Activated T-cell treated with anti-CD3 and anti-CD28 coated beads, Interleukin-2, amount 50 U/mL, for 72 hours (primary cell): ENCODE measurements at regions not wholly inside any gene's neighbourhood (a gene's known extent, or its start where the extent isn't known, plus 50 kb on each side); places are given as distances from the start of the nearest gene placed in this dataset.
"Not testable (repeated sequence)": the region's sequence is repeated elsewhere in the genome, so short reads cannot be mapped to it uniquely, and the experiment has no call there.

Experiments used
- ATAC-seq, 2 donors: fragments of 150-1000 bp; cut with Tn5 transposase; replicated peaks in 1 of 2; 2 replicates each; pipeline ENCODE4 v1.10.0; 2021; ENCODE audit warnings: moderate library complexity in 2 of 2, mild to moderate bottlenecking in 1 of 2
- DNase-seq, 2 donors: peaks; one replicate each; pipeline ENCODE4 v3.0.0; 2021 to 2022; ENCODE audit warnings: mixed read lengths in 1 of 2
- H3K27ac Mint-ChIP-seq: one replicate; pipeline ENCODE4 v1.8.0; 2022; ENCODE audit warnings: mild to moderate bottlenecking, moderate library complexity, mixed read lengths
- H3K27me3 Mint-ChIP-seq: one replicate; pipeline ENCODE4 v1.8.0; 2022; ENCODE audit warnings: low read depth, mixed read lengths
- H3K36me3 Mint-ChIP-seq, 2 donors: one replicate each; pipeline ENCODE4 v1.8.0; 2022; ENCODE audit warnings: mixed read lengths in 2 of 2, mild to moderate bottlenecking in 1 of 2; ENCODE audit not compliant: insufficient read depth in 2 of 2
- H3K4me1 Mint-ChIP-seq: one replicate; pipeline ENCODE4 v1.8.0; 2022; ENCODE audit warnings: low read depth, mixed read lengths
- H3K4me3 Mint-ChIP-seq, 2 donors: one replicate each; pipeline ENCODE4 v1.8.0; 2022; ENCODE audit warnings: mild to moderate bottlenecking in 2 of 2, mixed read lengths in 2 of 2, moderate library complexity in 2 of 2
- H3K9me3 Mint-ChIP-seq, 2 donors: one replicate each; pipeline ENCODE4 v1.8.0; 2022; ENCODE audit warnings: mixed read lengths in 2 of 2

GRCh38 chr5:52605317-52606313 lies 182.1 kb upstream of the ITGA1 start:
- Mint-ChIP-seq H3K4me1 (no peaks in the 10 kb centered on the region), H3K4me3 (no peak overlapping the region), H3K9me3 (peaks cover 0 to 2% of the 10 kb centered on the region in 2 donors), H3K27ac (no peak overlapping the region), H3K36me3 (no peaks in the 10 kb centered on the region), H3K27me3 (peaks cover 10% of the 10 kb centered on the region)
- no peak for ATAC-seq
- no peak for DNase-seq

GRCh38 chr5:52607227-52607824 lies 180.4 kb upstream of the ITGA1 start:
- no peak overlapping the region for H3K27ac Mint-ChIP-seq

GRCh38 chr5:52620315-52620714 lies 167.4 kb upstream of the ITGA1 start:
- Mint-ChIP-seq H3K36me3 (no peaks in the 10 kb centered on the region), H3K4me3 (no peak overlapping the region), H3K4me1 (no peaks in the 10 kb centered on the region), H3K27ac (no peak overlapping the region), H3K27me3 (peaks cover 9% of the 10 kb centered on the region), H3K9me3 (no peaks in the 10 kb centered on the region)
- no peak for ATAC-seq
- no peak for DNase-seq

More at GRCh38 chr5:52607227-52607824, 180.4 kb upstream of the ITGA1 start:
- ATAC-seq (no peak), DNase-seq (no peak)
- no peaks in the 10 kb centered on the region for H3K4me1 Mint-ChIP-seq
- peaks cover 3 to 5% of the 10 kb centered on the region in 2 donors for H3K9me3 Mint-ChIP-seq
- H3K36me3 Mint-ChIP-seq: no peaks in the 10 kb centered on the region
- H3K4me3 Mint-ChIP-seq: no peak overlapping the region
- H3K27me3 Mint-ChIP-seq: peaks cover 4% of the 10 kb centered on the region

- Mint-ChIP-seq H3K4me1 (no peaks in the 10 kb centered on the region), H3K9me3 (no peaks in the 10 kb centered on the region), H3K27me3 (peaks cover 18% of the 10 kb centered on the region), H3K36me3 (no peaks in the 10 kb centered on the region), H3K27ac (no peak overlapping the region), H3K4me3 (no peak overlapping the region)
- DNase-seq (no peak), ATAC-seq (no peak)
Measured at GRCh38 chr5:52623291-52623690, 164.4 kb upstream of the ITGA1 start.

- Mint-ChIP-seq H3K9me3 (no peaks in the 10 kb centered on the region), H3K27ac (no peak overlapping the region), H3K4me3 (no peak overlapping the region), H3K36me3 (no peaks in the 10 kb centered on the region), H3K4me1 (no peaks in the 10 kb centered on the region), H3K27me3 (peaks cover 18% of the 10 kb centered on the region)
- no peak for DNase-seq
- ATAC-seq: no peak
Measured at GRCh38 chr5:52624291-52624690, 163.4 kb upstream of the ITGA1 start.

- no peak overlapping the region for H3K27ac Mint-ChIP-seq
- H3K27me3 Mint-ChIP-seq: peaks cover 29% of the 10 kb centered on the region
- H3K36me3 Mint-ChIP-seq: no peaks in the 10 kb centered on the region
- H3K9me3 Mint-ChIP-seq: no peaks in the 10 kb centered on the region
- H3K4me1 Mint-ChIP-seq: no peaks in the 10 kb centered on the region
- ATAC-seq: no peak
- no peak overlapping the region for H3K4me3 Mint-ChIP-seq
- no peak for DNase-seq
Measured at GRCh38 chr5:52626312-52626711, 161.4 kb upstream of the ITGA1 start.

- H3K27ac Mint-ChIP-seq: no peak overlapping the region
- peaks cover 2 to 3% of the 10 kb centered on the region in 2 donors for H3K9me3 Mint-ChIP-seq
- peaks cover 29% of the 10 kb centered on the region for H3K27me3 Mint-ChIP-seq
- ATAC-seq (no peak), DNase-seq (no peak)
- H3K36me3 Mint-ChIP-seq: no peaks in the 10 kb centered on the region
- no peaks in the 10 kb centered on the region for H3K4me1 Mint-ChIP-seq
- H3K4me3 Mint-ChIP-seq: no peak overlapping the region
Measured at GRCh38 chr5:52627740-52628139, 160.0 kb upstream of the ITGA1 start.

GRCh38 chr5:52632281-52632680 lies 155.4 kb upstream of the ITGA1 start:
- DNase-seq (no peak), ATAC-seq (no peak)
- peaks cover 33% of the 10 kb centered on the region for H3K27me3 Mint-ChIP-seq
- no peak overlapping the region for H3K27ac Mint-ChIP-seq
- H3K4me1 Mint-ChIP-seq: no peaks in the 10 kb centered on the region
- peaks cover 2 to 3% of the 10 kb centered on the region in 2 donors for H3K9me3 Mint-ChIP-seq
- H3K36me3 Mint-ChIP-seq: no peaks in the 10 kb centered on the region
- no peak overlapping the region for H3K4me3 Mint-ChIP-seq

GRCh38 chr5:52634171-52634570 lies 153.5 kb upstream of the ITGA1 start:
- not testable (repeated sequence) for H3K4me1 Mint-ChIP-seq, H3K36me3 Mint-ChIP-seq, H3K4me3 Mint-ChIP-seq, DNase-seq, H3K27ac Mint-ChIP-seq, ATAC-seq, H3K9me3 Mint-ChIP-seq
- peaks cover 26% of the 10 kb centered on the region for H3K27me3 Mint-ChIP-seq

- ATAC-seq (no peak), DNase-seq (no peak)
- peaks cover 16% of the 10 kb centered on the region for H3K27me3 Mint-ChIP-seq
- peaks cover 0 to 1% of the 10 kb centered on the region in 2 donors for H3K36me3 Mint-ChIP-seq
- H3K27ac Mint-ChIP-seq: no peak overlapping the region
- no peaks in the 10 kb centered on the region for H3K4me1 Mint-ChIP-seq
- no peak overlapping the region for H3K4me3 Mint-ChIP-seq
- peaks cover 2 to 5% of the 10 kb centered on the region in 2 donors for H3K9me3 Mint-ChIP-seq
Measured at GRCh38 chr5:52638732-52639131, 149.0 kb upstream of the ITGA1 start.

GRCh38 chr5:52648726-52649125 lies 139.0 kb upstream of the ITGA1 start:
- H3K4me1 Mint-ChIP-seq: no peaks in the 10 kb centered on the region
- DNase-seq: no peak
- no peak overlapping the region for H3K4me3 Mint-ChIP-seq
- peaks cover 0 to 3% of the 10 kb centered on the region in 2 donors for H3K36me3 Mint-ChIP-seq
- H3K9me3 Mint-ChIP-seq: peaks cover 2 to 8% of the 10 kb centered on the region in 2 donors
- no peak overlapping the region for H3K27ac Mint-ChIP-seq
- H3K27me3 Mint-ChIP-seq: peaks cover 6% of the 10 kb centered on the region
- no peak for ATAC-seq

- H3K27ac Mint-ChIP-seq: no peak overlapping the region
- H3K36me3 Mint-ChIP-seq: no peaks in the 10 kb centered on the region
- H3K27me3 Mint-ChIP-seq: peaks cover 13% of the 10 kb centered on the region
- ATAC-seq (no peak), DNase-seq (no peak)
- no peaks in the 10 kb centered on the region for H3K4me1 Mint-ChIP-seq
- H3K9me3 Mint-ChIP-seq: no peaks in the 10 kb centered on the region
- H3K4me3 Mint-ChIP-seq: no peak overlapping the region
Measured at GRCh38 chr5:52655163-52655562, 132.6 kb upstream of the ITGA1 start.

GRCh38 chr5:52656569-52657246 lies 131.0 kb upstream of the ITGA1 start:
- peaks cover 13% of the 10 kb centered on the region for H3K27me3 Mint-ChIP-seq
- no peaks in the 10 kb centered on the region for H3K9me3 Mint-ChIP-seq
- ATAC-seq (no peak), DNase-seq (no peak)
- no peak overlapping the region for H3K27ac Mint-ChIP-seq
- H3K36me3 Mint-ChIP-seq: no peaks in the 10 kb centered on the region
- H3K4me3 Mint-ChIP-seq: no peak overlapping the region
- H3K4me1 Mint-ChIP-seq: no peaks in the 10 kb centered on the region
